Activated gamma-delta T cell treated with anti-CD3 and anti-CD28 coated beads, Interleukin-2, amount 50 U/mL, for 16 hours (primary cell): ENCODE measurements at regions not wholly inside any gene's neighbourhood (a gene's known extent, or its start where the extent isn't known, plus 50 kb on each side); places are given as distances from the start of the nearest gene placed in this dataset.

Experiments used
- DNase-seq: peaks from one replicate; pipeline ENCODE4 v3.0.0-alpha.2; 2020; ENCODE audit warnings: low read depth

- no peak for DNase-seq
These were observed 583.1 kb upstream of the HS6ST1 start for GRCh38 chr2:128901572-128902391.

DNA sequence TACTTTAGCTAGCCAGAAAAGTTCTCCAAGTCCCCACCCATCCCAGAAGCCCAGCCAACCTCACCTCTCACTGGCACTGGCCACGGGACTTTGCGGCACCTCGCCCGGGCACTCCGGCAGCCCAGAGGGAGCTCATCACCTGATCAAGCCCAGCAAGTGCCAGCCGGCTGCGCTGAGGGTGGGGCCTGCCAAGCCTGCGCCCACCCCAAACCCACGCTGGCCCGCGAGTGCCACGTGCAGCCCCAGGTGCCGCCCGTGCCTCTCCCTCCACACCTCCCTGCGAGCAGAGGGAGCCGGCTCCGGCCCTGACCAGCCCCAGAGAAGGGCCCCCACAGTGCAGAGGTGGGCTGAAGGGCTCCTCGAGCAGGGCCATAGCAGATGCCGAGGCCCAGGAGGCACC is 585.0 kb upstream of the HS6ST1 start:
- DNase-seq: no peak

DNA sequence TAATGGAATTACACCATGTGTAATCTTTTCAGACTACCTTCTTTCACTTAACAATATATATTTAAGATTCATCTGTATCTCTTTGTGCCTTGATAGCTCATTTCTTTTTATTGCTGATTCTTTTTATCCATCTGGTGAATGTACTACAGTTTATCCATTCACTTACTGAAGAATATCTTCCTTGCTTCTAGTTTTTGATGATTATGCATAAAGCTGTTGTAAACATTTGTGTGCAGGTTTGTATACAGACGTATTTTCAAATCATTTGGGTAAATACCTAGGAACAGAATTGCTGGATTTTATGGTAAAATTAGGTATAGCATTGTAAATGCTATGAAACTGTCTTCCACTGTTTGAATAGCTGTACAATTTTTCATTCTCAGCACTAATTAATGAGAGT is 592.6 kb upstream of the HS6ST1 start:
- DNase-seq: no peak

GRCh38 chr2:128914320-128914719 is 595.7 kb upstream of the HS6ST1 start:
- no peak for DNase-seq

GRCh38 chr2:128921751-128922150 is 603.1 kb upstream of the HS6ST1 start:
- DNase-seq: no peak

GRCh38 chr2:128922154-128922553 is 603.5 kb upstream of the HS6ST1 start:
- DNase-seq: no peak

GRCh38 chr2:128925631-128926030 is 607.0 kb upstream of the HS6ST1 start:
- DNase-seq: no peak

DNA sequence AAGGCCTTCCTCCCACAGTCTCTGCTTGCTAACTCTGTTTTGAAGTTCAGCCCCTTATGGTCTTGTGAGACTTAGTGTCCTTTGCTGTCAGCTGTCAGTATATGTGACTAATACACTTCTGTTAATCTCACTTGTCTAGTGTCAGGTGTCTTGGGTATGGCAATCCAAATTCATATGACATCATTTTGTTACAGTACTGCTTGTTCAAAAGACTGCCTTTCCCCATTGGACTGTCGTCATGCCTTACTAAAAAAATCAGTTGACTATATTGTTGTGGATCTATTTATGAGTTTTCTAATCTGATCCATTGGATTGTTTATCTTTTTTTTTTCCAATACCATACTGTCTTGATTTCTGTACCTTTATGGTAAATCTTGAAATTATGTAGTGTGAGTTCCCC is 611.4 kb upstream of the HS6ST1 start:
- DNase-seq: no peak

DNA sequence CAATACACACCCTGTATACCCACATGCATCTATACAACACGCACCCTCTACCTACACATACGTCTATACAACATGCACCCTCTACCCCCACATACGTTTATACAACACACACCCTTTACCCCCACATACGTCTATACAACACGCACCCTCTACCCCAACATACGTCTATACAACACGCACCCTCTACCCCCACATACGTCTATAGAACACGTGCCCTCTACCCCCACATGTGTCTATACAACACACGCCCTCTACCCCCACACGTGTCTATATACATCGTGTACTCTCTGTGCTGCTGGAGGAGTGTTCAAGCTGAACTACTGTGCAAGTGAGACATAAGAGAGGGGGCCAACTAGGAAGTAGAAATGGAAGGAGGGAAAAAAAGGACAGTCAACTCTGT is 621.7 kb upstream of the HS6ST1 start:
- DNase-seq: no peak

- no peak for DNase-seq
These were observed 623.1 kb upstream of the HS6ST1 start for GRCh38 chr2:128941751-128942150.

GRCh38 chr2:128949360-128949759 is 630.7 kb upstream of the HS6ST1 start:
- no peak for DNase-seq

DNA sequence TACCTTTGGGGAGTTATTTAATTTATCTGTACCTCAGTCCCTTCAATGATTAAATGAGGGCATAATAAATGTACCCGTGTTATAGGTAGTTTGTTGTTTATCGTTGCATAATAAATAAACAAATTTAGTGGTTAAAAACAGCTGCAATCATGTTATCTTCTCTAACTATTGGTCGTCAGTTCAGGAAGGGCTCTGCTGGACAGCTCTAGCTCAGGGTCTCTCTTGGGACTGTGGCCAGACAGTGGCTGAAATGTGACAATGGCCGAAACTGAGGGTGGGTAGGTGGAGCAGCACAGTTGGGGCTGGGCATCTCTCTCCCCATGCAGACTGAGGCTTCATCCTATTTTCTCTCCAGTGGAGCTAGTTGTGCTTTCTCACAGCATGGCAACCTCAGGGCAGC is 632.1 kb upstream of the HS6ST1 start:
- no peak for DNase-seq

DNA sequence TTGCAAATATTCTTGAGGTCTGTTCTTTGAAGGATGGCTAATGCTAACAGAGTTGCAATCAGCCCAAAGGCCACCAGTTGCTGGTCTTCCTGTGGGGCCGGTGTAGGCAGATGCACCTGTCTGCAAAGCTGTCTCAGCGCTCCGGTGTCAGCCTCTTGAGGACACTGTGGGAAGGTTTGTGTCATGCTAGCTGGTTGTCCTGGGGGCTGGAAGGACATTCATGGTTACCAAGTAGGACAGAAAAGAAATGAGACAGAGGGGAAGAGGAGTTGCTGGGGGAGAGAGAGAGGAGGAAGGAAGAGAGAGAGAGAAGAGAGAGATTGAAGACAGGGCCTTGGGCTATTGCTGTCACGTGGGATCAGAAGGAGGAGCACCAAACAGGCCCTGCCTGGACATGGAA is 639.6 kb upstream of the HS6ST1 start:
- no peak for DNase-seq

DNA sequence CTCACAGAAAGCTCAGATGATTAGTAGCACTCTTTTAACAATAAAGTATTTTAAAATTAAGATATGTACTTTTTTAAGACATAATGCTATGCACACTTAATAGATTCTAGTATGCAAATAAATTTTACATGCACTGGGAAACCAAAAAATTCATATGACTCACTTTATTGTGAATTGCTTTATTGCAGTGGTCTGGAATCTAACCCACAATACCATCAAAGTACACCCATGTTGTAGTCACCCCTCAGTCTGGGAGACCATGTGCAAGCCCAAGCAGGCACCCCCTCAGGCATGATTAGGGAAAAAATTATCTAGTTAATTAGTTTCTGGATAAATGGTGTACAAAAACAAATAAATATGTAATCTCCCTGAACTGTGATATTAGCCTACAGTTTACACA is 649.0 kb upstream of the HS6ST1 start:
- DNase-seq: no peak

- no peak for DNase-seq
These were observed 650.7 kb upstream of the HS6ST1 start for GRCh38 chr2:128969374-128969773.

DNA sequence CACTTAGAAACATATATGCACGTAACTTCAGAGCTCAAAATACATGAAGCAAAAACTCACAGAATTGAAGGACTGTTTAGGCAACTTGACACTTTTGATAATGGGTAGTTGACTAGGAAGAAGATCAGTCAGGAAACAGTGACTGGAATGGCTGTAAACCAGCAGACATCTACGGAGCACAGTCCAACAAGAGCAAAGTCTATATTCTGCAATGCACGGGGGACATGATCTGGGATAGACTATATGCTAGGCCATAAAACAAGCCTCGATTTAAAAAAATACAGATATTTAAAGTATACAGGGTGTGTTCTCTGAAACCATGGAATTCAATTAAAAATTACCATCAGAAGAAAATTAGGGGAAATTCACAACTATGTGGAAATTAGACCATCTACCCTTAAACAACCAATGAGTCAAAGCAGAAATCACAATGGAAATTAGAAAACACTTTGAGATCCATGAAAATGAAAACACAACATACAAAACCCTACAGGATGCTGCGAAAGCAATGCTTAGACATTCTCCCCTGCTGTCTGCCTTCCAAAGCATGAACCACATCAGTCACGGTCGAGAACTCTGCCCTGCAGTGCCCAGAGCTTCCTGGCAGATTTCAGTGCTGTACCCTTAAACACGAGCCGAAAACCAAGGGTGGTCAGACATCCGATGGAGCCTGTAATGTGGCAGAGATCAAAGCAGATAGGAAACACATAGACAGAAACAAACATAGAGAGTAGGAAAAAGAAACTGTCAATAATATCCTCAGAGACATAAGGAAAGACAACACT is 651.9 kb upstream of the HS6ST1 start:
- DNase-seq: no peak

DNA sequence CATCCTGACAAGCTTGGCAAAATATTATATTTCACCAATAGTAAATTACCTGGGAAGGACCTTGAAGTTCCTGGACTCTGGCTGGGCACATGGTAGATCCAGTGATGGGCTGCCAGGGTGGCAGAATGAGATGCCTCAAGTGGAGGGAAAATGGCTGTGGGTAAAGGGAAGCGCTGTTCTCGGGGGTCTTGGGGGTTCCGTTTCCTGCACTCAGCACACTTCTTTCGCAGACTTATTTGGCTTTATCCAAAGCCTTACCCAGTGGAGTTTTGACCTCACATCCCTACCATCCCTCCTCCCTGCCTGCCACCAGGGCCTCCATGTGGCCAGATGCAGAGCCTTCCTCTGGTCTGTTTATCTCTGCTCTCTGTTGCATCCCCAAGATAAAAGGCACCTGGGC is 654.9 kb upstream of the HS6ST1 start:
- no peak for DNase-seq

GRCh38 chr2:128978212-128978611 is 659.5 kb upstream of the HS6ST1 start:
- DNase-seq: no peak

- no peak for DNase-seq
These were observed 660.5 kb upstream of the HS6ST1 start for GRCh38 chr2:128979182-128979581.

DNA sequence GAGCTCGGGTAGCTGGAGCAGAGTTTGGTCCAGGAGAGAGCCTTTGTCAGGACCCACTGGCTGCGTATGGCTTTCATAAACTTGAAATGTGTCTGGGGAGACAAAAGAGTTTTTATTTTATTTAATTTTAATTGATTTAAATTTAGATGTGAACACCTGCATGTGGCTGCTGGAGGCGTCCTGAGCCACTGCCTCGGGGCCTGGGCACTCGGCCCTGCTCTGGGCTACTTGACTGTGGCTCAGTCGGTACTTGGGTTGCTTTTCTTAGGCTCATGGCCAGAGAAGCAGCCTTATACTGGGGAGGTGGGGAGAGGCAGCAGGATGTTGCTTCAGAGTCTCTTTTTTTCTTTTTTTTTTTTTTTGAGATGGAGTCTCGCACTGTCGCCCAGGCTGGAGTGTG is 661.8 kb upstream of the HS6ST1 start:
- DNase-seq: no peak

DNA sequence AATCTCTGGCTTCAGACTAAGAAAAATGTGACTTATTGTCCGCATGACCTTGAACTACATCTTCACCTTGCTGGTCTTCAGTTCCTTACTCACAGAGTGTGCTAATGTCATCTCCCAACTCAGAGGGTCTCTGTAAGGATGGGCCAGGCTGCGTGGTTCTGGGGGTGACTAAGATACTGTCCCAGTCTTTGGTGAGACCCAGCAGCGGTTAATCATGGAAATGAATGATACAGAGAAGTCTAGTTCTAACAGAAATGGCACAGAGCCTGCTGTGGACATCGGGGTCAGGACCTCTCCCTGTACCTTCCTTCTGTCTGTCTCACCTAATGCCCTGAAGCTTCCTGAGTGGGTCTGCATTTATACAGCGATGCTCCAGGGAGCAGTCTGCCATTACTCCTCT is 662.7 kb upstream of the HS6ST1 start:
- DNase-seq: no peak

- DNase-seq: no peak
These were observed 663.3 kb upstream of the HS6ST1 start for GRCh38 chr2:128982001-128982400.

GRCh38 chr2:128982670-128983069 is 664.0 kb upstream of the HS6ST1 start:
- DNase-seq: no peak

DNA sequence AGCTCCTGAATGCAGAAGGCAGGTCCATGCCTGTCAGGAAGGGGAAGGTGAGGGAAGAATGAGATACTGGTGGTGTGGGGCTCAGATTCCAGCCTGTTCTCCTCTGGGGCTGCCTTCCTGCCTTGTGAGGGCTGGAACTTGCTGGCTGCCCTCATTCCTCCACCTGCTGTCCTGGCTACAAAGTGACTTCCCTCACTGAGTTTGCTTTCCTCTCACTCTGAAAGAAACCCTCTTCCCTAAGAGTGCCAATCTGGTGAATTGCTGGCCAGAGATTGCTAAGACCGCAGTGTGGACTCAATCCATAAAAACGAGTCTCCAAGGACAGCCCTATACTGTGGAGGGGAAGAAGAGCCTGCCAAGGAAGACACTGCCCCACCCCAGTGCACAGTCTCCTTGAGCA is 664.4 kb upstream of the HS6ST1 start:
- no peak for DNase-seq
